Gastrocnemius medialis (tissue), 4 donors: ENCODE measurements at regions not wholly inside any gene's neighbourhood (a gene's known extent, or its start where the extent isn't known, plus 50 kb on each side); places are given as distances from the start of the nearest gene placed in this dataset.

ENCODE experiments used
- POLR2A ChIP-seq, 2 donors: fragments of 450-650 bp; IDR thresholded peaks; one replicate each; pipeline ENCODE4 v1.6.1; 2017; ENCODE audit warnings: antibody characterized with exemption in 2 of 2, mild to moderate bottlenecking in 2 of 2, moderate library complexity in 2 of 2
- TF ChIP-seq, protein P1 (sequence below), 5 experiments: fragments of 450-650 bp in 3 of 5; fragments of 200-600 bp in 2 of 5; sonication (generic) in 2 of 5; IDR thresholded peaks in 4 of 5; conservative IDR thresholded peaks in 1 of 5; 1 replicate in 4 of 5; 2 replicates in 1 of 5; pipeline ENCODE4 v1.5.1; 2016 to 2019; ENCODE audit warnings: antibody characterized with exemption in 5 of 5, mild to moderate bottlenecking in 3 of 5, moderate library complexity in 3 of 5

DNA sequence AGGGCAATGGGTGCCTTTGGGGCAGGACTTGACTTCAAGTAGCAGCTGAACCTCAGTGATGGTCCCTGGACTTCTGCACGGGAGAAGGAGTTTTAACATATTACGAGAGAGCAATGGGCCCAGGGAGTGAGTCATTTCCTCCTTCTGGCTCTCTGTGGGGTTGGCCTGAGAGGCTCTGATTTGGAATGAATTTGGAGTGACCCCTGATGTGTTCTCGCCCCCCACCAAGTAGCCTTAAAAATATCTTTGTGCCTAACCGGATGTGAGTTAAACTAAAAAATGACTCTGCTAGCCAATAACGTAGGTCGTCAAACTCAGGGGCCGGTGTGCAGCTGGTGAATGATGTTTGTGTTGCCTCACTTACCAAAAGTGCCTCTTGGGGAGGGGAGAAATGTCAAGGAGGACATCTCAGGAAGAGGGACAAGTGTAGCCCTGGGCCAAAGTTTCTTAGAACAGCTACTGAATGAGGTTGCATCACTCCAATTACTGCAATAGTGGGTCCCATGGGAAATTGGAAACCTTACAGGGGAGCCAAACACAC, 656.6 kb downstream of the INHBA start:
- TF ChIP-seq, protein P1, sequence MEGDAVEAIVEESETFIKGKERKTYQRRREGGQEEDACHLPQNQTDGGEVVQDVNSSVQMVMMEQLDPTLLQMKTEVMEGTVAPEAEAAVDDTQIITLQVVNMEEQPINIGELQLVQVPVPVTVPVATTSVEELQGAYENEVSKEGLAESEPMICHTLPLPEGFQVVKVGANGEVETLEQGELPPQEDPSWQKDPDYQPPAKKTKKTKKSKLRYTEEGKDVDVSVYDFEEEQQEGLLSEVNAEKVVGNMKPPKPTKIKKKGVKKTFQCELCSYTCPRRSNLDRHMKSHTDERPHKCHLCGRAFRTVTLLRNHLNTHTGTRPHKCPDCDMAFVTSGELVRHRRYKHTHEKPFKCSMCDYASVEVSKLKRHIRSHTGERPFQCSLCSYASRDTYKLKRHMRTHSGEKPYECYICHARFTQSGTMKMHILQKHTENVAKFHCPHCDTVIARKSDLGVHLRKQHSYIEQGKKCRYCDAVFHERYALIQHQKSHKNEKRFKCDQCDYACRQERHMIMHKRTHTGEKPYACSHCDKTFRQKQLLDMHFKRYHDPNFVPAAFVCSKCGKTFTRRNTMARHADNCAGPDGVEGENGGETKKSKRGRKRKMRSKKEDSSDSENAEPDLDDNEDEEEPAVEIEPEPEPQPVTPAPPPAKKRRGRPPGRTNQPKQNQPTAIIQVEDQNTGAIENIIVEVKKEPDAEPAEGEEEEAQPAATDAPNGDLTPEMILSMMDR (IDR thresholded peaks at IDR 0.05 in 4 of 5, conservative IDR thresholded peaks at IDR 0.05 in 1 of 5) = no peak
- no peak for TF ChIP-seq POLR2A (IDR thresholded peaks at IDR 0.05)
